Endodermal cell (in vitro differentiated cells): ENCODE measurements at regions not wholly inside any gene's neighbourhood (a gene's known extent, or its start where the extent isn't known, plus 50 kb on each side); places are given as distances from the start of the nearest gene placed in this dataset.
A peak's percentile ranks its signal among the peaks of the same experiment; 100 is the strongest.

Experiments
- DNase-seq: peaks from one replicate; pipeline ENCODE4 v3.0.0-alpha.2; 2017
- H3K27ac ChIP-seq: 2 replicates; pipeline ENCODE4 v1.5.1; 2013; ENCODE audit warnings: mild to moderate bottlenecking, low read depth, low read length, moderate library complexity
- H3K27me3 ChIP-seq: 2 replicates; pipeline ENCODE4 v1.6.1; 2013; ENCODE audit warnings: mild to moderate bottlenecking, low read length, moderate library complexity; ENCODE audit not compliant: insufficient read depth, control insufficient read depth, poor library complexity, severe bottlenecking
- H3K36me3 ChIP-seq: 2 replicates; pipeline ENCODE4 v1.7.0; 2013; ENCODE audit warnings: mild to moderate bottlenecking, low read length, moderate library complexity; ENCODE audit not compliant: control insufficient read depth, insufficient read depth
- H3K4me1 ChIP-seq: one replicate; pipeline ENCODE4 v1.7.0; 2013; ENCODE audit warnings: low read length; ENCODE audit not compliant: control insufficient read depth, insufficient read depth
- H3K4me3 ChIP-seq: 2 replicates; pipeline ENCODE4 v1.5.1; 2013; ENCODE audit warnings: mild to moderate bottlenecking, low read length, moderate library complexity
- H3K9ac ChIP-seq: 2 replicates; pipeline ENCODE4 v1.6.1; 2013; ENCODE audit warnings: mild to moderate bottlenecking, low read length, moderate library complexity; ENCODE audit not compliant: poor library complexity, severe bottlenecking; ENCODE audit errors: extremely low read depth
- H3K9me3 ChIP-seq: 2 replicates; pipeline ENCODE4 v1.6.1; 2013; ENCODE audit warnings: mild to moderate bottlenecking, low read length, moderate library complexity; ENCODE audit not compliant: control insufficient read depth
- H3K27ac Mint-ChIP-seq: 2 replicates; pipeline ENCODE4 v1.8.0; 2020; ENCODE audit warnings: mixed read lengths
- H3K27me3 Mint-ChIP-seq: 2 replicates; pipeline ENCODE4 v1.8.0; 2021; ENCODE audit warnings: mild to moderate bottlenecking, mixed read lengths; ENCODE audit not compliant: insufficient read depth
- H3K36me3 Mint-ChIP-seq: 2 replicates; pipeline ENCODE4 v1.8.0; 2020; ENCODE audit warnings: low read depth, mixed read lengths
- H3K4me1 Mint-ChIP-seq: 2 replicates; pipeline ENCODE4 v1.8.0; 2020; ENCODE audit warnings: mixed read lengths
- H3K4me3 Mint-ChIP-seq: 2 replicates; pipeline ENCODE4 v1.8.0; 2020; ENCODE audit warnings: mild to moderate bottlenecking, moderate library complexity, mixed read lengths
- H3K9me3 Mint-ChIP-seq: 2 replicates; pipeline ENCODE4 v1.8.0; 2020; ENCODE audit warnings: mild to moderate bottlenecking, mixed read lengths
- CTCF ChIP-seq: fragments of 200-600 bp; sonication (generic); conservative IDR thresholded peaks from 2 replicates; pipeline ENCODE4 v1.5.0; 2021; ENCODE audit warnings: antibody characterized with exemption, mild to moderate bottlenecking
- WGBS, 2 experiments: methylation state at CpG; one replicate each; pipeline versions ENCODE4 v1.1.5 to v1.1.7; 2013; ENCODE audit warnings: missing lambda C conversion rate in 2 of 2, mixed read lengths in 1 of 2; ENCODE audit not compliant: insufficient coverage in 1 of 2, insufficient read length in 1 of 2; 5-methylcytosine and 5-hydroxymethylcytosine counted together

- no peak overlapping the region for H3K9ac ChIP-seq
- H3K27ac ChIP-seq: no peak overlapping the region
- Mint-ChIP-seq H3K4me3 (no peak overlapping the region), H3K9me3 (no peaks in the 10 kb centered on the region), H3K27ac (no peak overlapping the region), H3K4me1 (no peaks in the 10 kb centered on the region), H3K27me3 (no peaks in the 10 kb centered on the region), H3K36me3 (no peaks in the 10 kb centered on the region)
- H3K27me3 ChIP-seq: no peaks in the 10 kb centered on the region
- 88 to 90% methylated on average over 4 to 7 of the region's 7 CpGs for WGBS, 2 experiments
- H3K36me3 ChIP-seq: no peaks in the 10 kb centered on the region
- no peak overlapping the region for H3K4me3 ChIP-seq
- no peaks in the 10 kb centered on the region for H3K9me3 ChIP-seq
- H3K4me1 ChIP-seq: no peaks in the 10 kb centered on the region
- peak; percentile 51 for DNase-seq
- peak; percentile 43 for TF ChIP-seq CTCF
These were observed 606.8 kb downstream of the GBE1 start for GRCh38 chr3:81154611-81155143.

DNA sequence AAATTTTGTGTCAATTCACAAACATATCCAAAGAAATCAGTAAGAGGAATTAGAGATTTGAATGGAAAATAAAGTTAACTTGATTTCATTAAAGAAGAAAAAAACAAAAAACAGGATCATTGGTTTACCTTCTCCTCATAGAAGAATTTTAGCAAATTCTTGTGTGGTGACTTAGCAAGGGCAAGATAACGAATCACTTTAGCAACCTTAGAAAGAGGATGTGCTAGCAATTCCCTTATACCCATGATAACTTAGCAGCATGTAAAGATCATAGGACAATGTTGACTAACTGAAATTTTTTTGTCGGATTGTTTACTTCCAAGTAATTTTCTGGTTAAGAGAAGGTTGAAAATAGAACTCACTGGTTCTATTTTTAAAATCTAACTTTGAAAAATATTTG, 609.3 kb downstream of the GBE1 start:
- no peaks in the 10 kb centered on the region for H3K4me1 Mint-ChIP-seq
- Histone ChIP-seq H3K4me1 (no peaks in the 10 kb centered on the region), H3K36me3 (no peaks in the 10 kb centered on the region), H3K9me3 (no peaks in the 10 kb centered on the region), H3K27me3 (no peaks in the 10 kb centered on the region), H3K9ac (no peak overlapping the region), H3K4me3 (no peak overlapping the region), H3K27ac (no peak overlapping the region)
- WGBS, 2 experiments: 90% methylated on average over 2 of the region's 2 CpGs; no CpG with 5 or more reads in 1 of the 2 experiments
- H3K9me3 Mint-ChIP-seq: no peaks in the 10 kb centered on the region
- no peak overlapping the region for H3K27ac Mint-ChIP-seq
- no peak for TF ChIP-seq CTCF
- no peak for DNase-seq
- H3K27me3 Mint-ChIP-seq: no peaks in the 10 kb centered on the region
- no peaks in the 10 kb centered on the region for H3K36me3 Mint-ChIP-seq
- no peak overlapping the region for H3K4me3 Mint-ChIP-seq

DNA sequence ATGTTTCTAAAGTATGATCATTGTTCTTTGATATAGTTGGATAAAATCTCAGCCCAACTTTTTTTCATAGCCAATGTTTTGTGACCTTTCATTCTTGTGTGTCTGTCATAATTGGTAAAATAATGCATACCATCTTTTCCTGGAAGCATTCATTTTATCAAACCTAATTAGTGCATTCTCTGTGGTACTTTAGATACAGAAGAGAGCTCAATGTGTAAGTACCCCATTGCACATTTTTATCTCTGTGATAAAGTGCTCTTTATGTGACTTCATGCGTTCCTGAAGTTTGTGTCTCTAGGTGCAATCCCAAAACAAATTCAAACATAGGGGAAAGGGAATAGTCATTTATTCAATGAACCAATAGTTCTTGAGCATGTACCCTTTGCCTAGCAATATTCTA, 628.5 kb downstream of the GBE1 start:
- no peak overlapping the region for H3K4me3 ChIP-seq
- H3K27ac ChIP-seq: no peak overlapping the region
- no peaks in the 10 kb centered on the region for H3K9me3 ChIP-seq
- no peaks in the 10 kb centered on the region for H3K4me1 ChIP-seq
- Mint-ChIP-seq H3K36me3 (no peaks in the 10 kb centered on the region), H3K27ac (no peak overlapping the region), H3K4me1 (no peaks in the 10 kb centered on the region), H3K9me3 (no peaks in the 10 kb centered on the region), H3K27me3 (no peaks in the 10 kb centered on the region), H3K4me3 (no peak overlapping the region)
- no peak for DNase-seq
- WGBS, 2 experiments: 100% methylated on average over 1 of the region's 1 CpG; no CpG with 5 or more reads in 1 of the 2 experiments
- TF ChIP-seq CTCF: no peak
- H3K27me3 ChIP-seq: no peaks in the 10 kb centered on the region
- no peaks in the 10 kb centered on the region for H3K36me3 ChIP-seq
- H3K9ac ChIP-seq: no peak overlapping the region
